Thyroid gland (tissue), 4 donors: ENCODE measurements at regions not wholly inside any gene's neighbourhood (a gene's known extent, or its start where the extent isn't known, plus 50 kb on each side); places are given as distances from the start of the nearest gene placed in this dataset.
A peak's percentile ranks its signal among the peaks of the same experiment; 100 is the strongest.

Source experiments
- DNase-seq, 2 donors: peaks; one replicate each; pipeline ENCODE4 v3.0.0-alpha.2; 2019
- H3K27ac ChIP-seq, 3 donors: fragments of 200-600 bp; sonication (generic); 1 replicate in 2 of 3; 2 replicates in 1 of 3; pipeline ENCODE4 v1.5.1; 2016 to 2019; ENCODE audit warnings: mild to moderate bottlenecking in 1 of 3, moderate library complexity in 1 of 3
- H3K27me3 ChIP-seq: fragments of 200-600 bp; sonication (generic); one replicate; pipeline ENCODE4 v1.5.1; 2019
- H3K36me3 ChIP-seq, 2 donors: fragments of 200-600 bp; sonication (generic); one replicate each; pipeline ENCODE4 v1.5.1; 2016 to 2019
- H3K4me1 ChIP-seq, 2 donors: fragments of 200-600 bp; sonication (generic); one replicate each; pipeline ENCODE4 v1.5.1; 2017 to 2019
- H3K4me3 ChIP-seq, 3 donors: fragments of 200-600 bp; sonication (generic); replicated peaks in 1 of 3; 1 replicate in 2 of 3; 2 replicates in 1 of 3; pipeline ENCODE4 v1.5.1; 2016; ENCODE audit warnings: mild to moderate bottlenecking in 1 of 3
- H3K9me3 ChIP-seq: fragments of 200-600 bp; sonication (generic); one replicate; pipeline ENCODE4 v1.5.1; 2017
- CTCF ChIP-seq, 6 experiments: fragments of 200-600 bp in 3 of 6; fragments of 450-650 bp in 3 of 6; sonication (generic) in 3 of 6; IDR thresholded peaks; one replicate each; pipeline ENCODE4 v1.5.1; 2016 to 2019; ENCODE audit warnings: antibody characterized with exemption in 6 of 6, mild to moderate bottlenecking in 2 of 6, inconsistent platforms in 1 of 6, moderate library complexity in 1 of 6
- POLR2A ChIP-seq, 2 donors: fragments of 450-650 bp; IDR thresholded peaks; one replicate each; pipeline ENCODE4 v1.6.1; 2017; ENCODE audit warnings: antibody characterized with exemption in 2 of 2, mild to moderate bottlenecking in 2 of 2, moderate library complexity in 1 of 2
- WGBS, 2 donors: methylation state at CpG; one replicate each; pipeline ENCODE4 v1.1.5; 2017; 5-methylcytosine and 5-hydroxymethylcytosine counted together
- intact Hi-C: fragments of 100-400 bp; cut with DNase I; formaldehyde crosslinking; loops from one replicate; pipeline ENCODE4 v1.15.1; 2023

DNA sequence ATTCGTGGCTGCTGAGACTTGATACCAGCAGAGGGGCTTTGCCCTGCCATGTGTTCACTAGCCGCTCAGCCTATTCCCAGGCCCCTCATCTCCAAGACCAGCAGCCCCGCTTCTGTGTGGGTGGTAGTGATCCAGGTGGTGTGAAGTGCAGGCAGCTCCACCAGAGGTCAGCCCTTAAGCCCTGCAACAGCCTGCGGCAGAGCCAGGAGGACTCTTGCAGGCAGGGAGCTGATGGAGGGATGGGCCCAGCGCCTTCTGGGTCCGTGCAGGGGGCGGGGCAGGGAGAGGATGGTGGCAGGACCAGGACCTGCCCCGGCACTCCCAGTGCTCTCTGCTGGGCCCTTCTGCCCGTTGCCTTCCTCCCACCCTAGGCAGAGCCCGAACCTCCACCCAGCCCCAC is 162.0 kb downstream of the SH3BP4 start:
- no peaks in the 10 kb centered on the region for H3K27me3 ChIP-seq
- intact Hi-C loops: no loop called here
- H3K36me3 ChIP-seq: no peaks in the 10 kb centered on the region
- H3K27ac ChIP-seq: no peak overlapping the region
- H3K4me1 ChIP-seq: no peaks in the 10 kb centered on the region
- no peaks in the 10 kb centered on the region for H3K9me3 ChIP-seq
- WGBS, 2 donors: 38 to 47% methylated on average over 4 to 10 of the region's 10 CpGs
- DNase-seq: no peak
- TF ChIP-seq POLR2A (IDR thresholded peaks at IDR 0.05): no peak
- no peak for TF ChIP-seq CTCF (IDR thresholded peaks at IDR 0.05)
- H3K4me3 ChIP-seq: no peak overlapping the region

GRCh38 chr2:235114286-235114685 is 162.5 kb downstream of the SH3BP4 start:
- DNase-seq: no peak
- Histone ChIP-seq H3K9me3 (no peaks in the 10 kb centered on the region), H3K27ac (no peak overlapping the region), H3K27me3 (no peaks in the 10 kb centered on the region), H3K36me3 (no peaks in the 10 kb centered on the region), H3K4me3 (no peak overlapping the region), H3K4me1 (no peaks in the 10 kb centered on the region)
- intact Hi-C loops: no loop called here
- TF ChIP-seq POLR2A (IDR thresholded peaks at IDR 0.05) (no peak), CTCF (IDR thresholded peaks at IDR 0.05) (no peak)
- WGBS, 2 donors: 89 to 92% methylated on average over 10 of the region's 10 CpGs

DNA sequence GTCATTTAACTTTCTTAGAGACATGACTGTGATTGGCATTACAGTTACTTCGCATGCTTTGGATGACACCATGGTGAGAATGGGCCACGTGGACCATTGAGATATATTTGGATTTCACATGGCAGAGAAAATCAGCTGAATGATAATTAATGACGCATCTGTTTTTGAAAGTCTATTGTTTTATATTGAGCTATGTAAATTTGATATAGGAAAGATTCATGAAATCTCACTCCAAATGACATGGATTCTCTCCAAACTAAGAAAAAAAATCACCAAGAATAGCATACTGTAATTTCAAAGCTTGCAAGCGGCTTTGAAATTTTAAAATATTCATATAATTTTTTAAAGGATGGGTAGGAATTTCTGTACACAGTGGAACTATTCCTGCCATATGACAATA is 163.7 kb downstream of the SH3BP4 start:
- intact Hi-C loops: loop anchor here (5.0 kb wide), 1 partner anchor 568 kb away; no protein-coding TSS in a partner anchor
- WGBS, 2 donors: 92 to 95% methylated on average over 4 of the region's 4 CpGs
- Histone ChIP-seq H3K4me3 (no peak overlapping the region), H3K9me3 (no peaks in the 10 kb centered on the region), H3K27me3 (no peaks in the 10 kb centered on the region), H3K27ac (no peak overlapping the region), H3K36me3 (no peaks in the 10 kb centered on the region), H3K4me1 (no peaks in the 10 kb centered on the region)
- no peak for DNase-seq
- TF ChIP-seq POLR2A (IDR thresholded peaks at IDR 0.05): no peak

DNA sequence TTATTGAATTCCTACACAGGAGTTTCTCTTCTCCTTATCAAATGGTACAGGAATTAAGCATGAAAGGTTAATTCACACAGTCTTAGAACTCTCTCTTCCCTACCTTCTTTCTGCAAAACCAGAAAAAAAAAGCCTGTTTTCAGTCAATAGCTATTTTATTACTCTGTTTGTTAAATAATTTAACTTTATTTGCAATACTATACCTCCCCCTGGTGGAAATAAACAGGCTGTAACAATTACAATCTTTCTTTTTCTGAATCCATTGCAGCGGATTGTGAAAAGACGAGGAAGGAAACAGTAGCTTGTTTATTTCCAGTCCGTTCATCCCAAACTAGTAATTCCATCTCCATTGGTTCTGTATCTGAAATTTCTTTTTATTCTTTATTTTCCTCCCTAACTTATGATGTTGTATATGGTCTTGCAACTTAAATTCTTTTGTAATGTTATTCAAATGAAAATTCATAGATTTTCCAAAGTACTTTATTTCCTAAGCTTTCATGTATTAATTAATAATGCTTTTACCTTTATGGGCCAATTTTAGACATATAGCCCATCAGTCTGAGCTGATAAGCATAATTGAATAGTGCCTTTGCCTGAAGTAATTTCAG is 165.2 kb downstream of the SH3BP4 start:
- Histone ChIP-seq H3K4me3 (no peak overlapping the region), H3K27ac (no peak overlapping the region), H3K4me1 (no peaks in the 10 kb centered on the region), H3K27me3 (no peaks in the 10 kb centered on the region), H3K36me3 (no peaks in the 10 kb centered on the region), H3K9me3 (no peaks in the 10 kb centered on the region)
- 10 to 18% methylated on average over 3 of the region's 3 CpGs for WGBS, 2 donors
- no peak for DNase-seq
- intact Hi-C loops: loop anchor here (5.0 kb wide), 1 partner anchor 570 kb away; no protein-coding TSS in a partner anchor
- TF ChIP-seq CTCF (IDR thresholded peaks at IDR 0.05) (peak; percentile 17 to 80 (median 63)), POLR2A (IDR thresholded peaks at IDR 0.05) (no peak)

DNA sequence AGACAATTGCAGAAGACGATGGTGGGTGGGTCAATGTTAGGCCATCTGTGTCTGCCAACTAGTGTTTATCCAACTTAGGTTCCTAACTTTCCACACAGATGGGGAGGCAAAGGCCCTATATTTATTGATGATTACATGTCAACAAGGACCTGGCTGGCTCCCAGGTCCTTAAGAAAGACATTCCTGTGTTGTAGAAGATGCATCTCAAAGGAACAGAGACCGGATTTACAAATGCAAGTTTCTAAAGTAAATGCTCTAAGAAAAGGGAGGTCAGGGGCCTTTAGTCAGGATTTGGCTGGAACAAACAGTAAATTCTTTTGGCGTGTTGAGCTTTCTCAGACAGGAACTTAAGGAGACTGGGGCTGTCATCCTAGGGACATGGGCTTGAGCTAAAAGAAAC is 175.0 kb downstream of the SH3BP4 start:
- TF ChIP-seq POLR2A (IDR thresholded peaks at IDR 0.05): no peak
- TF ChIP-seq CTCF (IDR thresholded peaks at IDR 0.05): no peak
- intact Hi-C loops: no loop called here
- no peak overlapping the region for H3K27ac ChIP-seq
- no peak for DNase-seq
- H3K4me1 ChIP-seq: no peaks in the 10 kb centered on the region
- H3K4me3 ChIP-seq: no peak overlapping the region
- WGBS, 2 donors: 79 to 80% methylated on average over 3 of the region's 3 CpGs
- no peaks in the 10 kb centered on the region for H3K9me3 ChIP-seq
- H3K27me3 ChIP-seq: no peaks in the 10 kb centered on the region
- H3K36me3 ChIP-seq: no peaks in the 10 kb centered on the region
